Endothelial cell of umbilical vein (primary cell): ENCODE measurements at regions not wholly inside any gene's neighbourhood (a gene's known extent, or its start where the extent isn't known, plus 50 kb on each side); places are given as distances from the start of the nearest gene placed in this dataset.

ENCODE experiments used
- EZH2 ChIP-seq: IDR thresholded peaks from 2 replicates; pipeline ENCODE4 v1.6.1; 2012; ENCODE audit warnings: borderline replicate concordance, low read depth, mild to moderate bottlenecking, moderate library complexity, low read length, inconsistent platforms; ENCODE audit not compliant: severe bottlenecking
- FOS ChIP-seq: IDR thresholded peaks from 2 replicates; pipeline ENCODE4 v1.6.1; 2011; ENCODE audit warnings: mild to moderate bottlenecking, low read length, moderate library complexity, borderline replicate concordance; ENCODE audit not compliant: insufficient read depth
- GATA2 ChIP-seq: IDR thresholded peaks from 2 replicates; pipeline ENCODE4 v1.7.0; 2011; ENCODE audit warnings: low read depth, mild to moderate bottlenecking, moderate library complexity, mixed read lengths, low read length; ENCODE audit not compliant: insufficient read length, insufficient read depth
- JUN ChIP-seq: IDR thresholded peaks from 2 replicates; pipeline ENCODE4 v1.6.1; 2011; ENCODE audit warnings: borderline replicate concordance, low read depth; ENCODE audit not compliant: insufficient read length, insufficient read depth
- MYC ChIP-seq: IDR thresholded peaks from one replicate; pipeline ENCODE4 v1.6.1; 2011; ENCODE audit warnings: mild to moderate bottlenecking, low read depth, low read length
- POLR2A ChIP-seq: IDR thresholded peaks from 2 replicates; pipeline ENCODE4 v1.6.1; 2012; ENCODE audit warnings: low read depth, mild to moderate bottlenecking, control low read depth, low read length
- POLR2AphosphoS5 ChIP-seq: IDR thresholded peaks from 2 replicates; pipeline ENCODE4 v1.6.1; 2012; ENCODE audit warnings: low read depth, mild to moderate bottlenecking, control low read depth, low read length, moderate library complexity; ENCODE audit not compliant: insufficient read depth
- TF ChIP-seq, protein P1 (sequence below), 2 donors: IDR thresholded peaks; 1 replicate in 1 of 2; 2 replicates in 1 of 2; pipeline ENCODE4 v1.5.1; 2011; ENCODE audit warnings: low read length in 2 of 2, mild to moderate bottlenecking in 2 of 2, moderate library complexity in 2 of 2, control low read depth in 1 of 2, inconsistent platforms in 1 of 2, low read depth in 1 of 2; ENCODE audit not compliant: insufficient read depth in 1 of 2; ENCODE audit errors: extremely low read depth in 1 of 2
- TF ChIP-seq, protein P2 (sequence below): IDR thresholded peaks from 2 replicates; pipeline ENCODE4 v1.6.1; 2011; ENCODE audit not compliant: insufficient read depth, insufficient read length

DNA sequence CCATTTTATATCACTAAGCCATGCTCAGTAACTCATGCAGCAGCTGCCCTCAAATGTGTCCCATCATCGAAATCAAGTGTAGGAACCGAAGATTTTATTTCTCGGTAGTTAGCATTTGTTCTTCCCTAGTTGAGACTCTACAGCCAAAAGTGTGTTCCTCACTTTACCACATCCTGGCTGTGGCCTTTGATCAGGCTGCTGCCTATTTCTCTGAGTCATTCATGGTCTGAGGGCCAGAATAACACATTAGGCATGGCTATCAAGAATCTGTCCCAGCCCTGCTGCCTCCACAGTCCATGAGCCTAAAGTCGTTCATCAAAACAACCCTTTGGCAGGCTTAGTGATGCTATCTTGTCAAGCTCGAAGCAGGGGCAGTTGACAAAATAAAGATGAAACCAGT, 300.1 kb downstream of the TDRD15 start:
- TF ChIP-seq, protein P1, sequence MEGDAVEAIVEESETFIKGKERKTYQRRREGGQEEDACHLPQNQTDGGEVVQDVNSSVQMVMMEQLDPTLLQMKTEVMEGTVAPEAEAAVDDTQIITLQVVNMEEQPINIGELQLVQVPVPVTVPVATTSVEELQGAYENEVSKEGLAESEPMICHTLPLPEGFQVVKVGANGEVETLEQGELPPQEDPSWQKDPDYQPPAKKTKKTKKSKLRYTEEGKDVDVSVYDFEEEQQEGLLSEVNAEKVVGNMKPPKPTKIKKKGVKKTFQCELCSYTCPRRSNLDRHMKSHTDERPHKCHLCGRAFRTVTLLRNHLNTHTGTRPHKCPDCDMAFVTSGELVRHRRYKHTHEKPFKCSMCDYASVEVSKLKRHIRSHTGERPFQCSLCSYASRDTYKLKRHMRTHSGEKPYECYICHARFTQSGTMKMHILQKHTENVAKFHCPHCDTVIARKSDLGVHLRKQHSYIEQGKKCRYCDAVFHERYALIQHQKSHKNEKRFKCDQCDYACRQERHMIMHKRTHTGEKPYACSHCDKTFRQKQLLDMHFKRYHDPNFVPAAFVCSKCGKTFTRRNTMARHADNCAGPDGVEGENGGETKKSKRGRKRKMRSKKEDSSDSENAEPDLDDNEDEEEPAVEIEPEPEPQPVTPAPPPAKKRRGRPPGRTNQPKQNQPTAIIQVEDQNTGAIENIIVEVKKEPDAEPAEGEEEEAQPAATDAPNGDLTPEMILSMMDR (IDR thresholded peaks at IDR 0.05; ENCODE audit: extremely low read depth in 1 of 2, insufficient read depth in 1 of 2, low read depth in 1 of 2, low read length in 2 of 2) = no peak
- no peak for TF ChIP-seq MYC
- no peak for TF ChIP-seq EZH2
- no peak for TF ChIP-seq POLR2A
- TF ChIP-seq, protein P2, sequence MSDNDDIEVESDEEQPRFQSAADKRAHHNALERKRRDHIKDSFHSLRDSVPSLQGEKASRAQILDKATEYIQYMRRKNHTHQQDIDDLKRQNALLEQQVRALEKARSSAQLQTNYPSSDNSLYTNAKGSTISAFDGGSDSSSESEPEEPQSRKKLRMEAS = no peak
- no peak for TF ChIP-seq JUN
- TF ChIP-seq POLR2AphosphoS5 = no peak
- TF ChIP-seq FOS = no peak
- TF ChIP-seq GATA2 = no peak
